PC-9 (cell line): ENCODE measurements at regions not wholly inside any gene's neighbourhood (a gene's known extent, or its start where the extent isn't known, plus 50 kb on each side); places are given as distances from the start of the nearest gene placed in this dataset.

ENCODE experiments used
- EZH2 ChIP-seq: fragments of 200-600 bp; sonication (generic); IDR thresholded peaks from 2 replicates; pipeline ENCODE4 v1.8.0; 2017; ENCODE audit warnings: antibody characterized with exemption, low read depth
- TF ChIP-seq, protein P1 (sequence below): fragments of 200-600 bp; sonication (generic); conservative IDR thresholded peaks from 2 replicates; pipeline ENCODE4 v1.6.1; 2017; ENCODE audit warnings: mixed run types, antibody characterized with exemption, mild to moderate bottlenecking, moderate library complexity

DNA sequence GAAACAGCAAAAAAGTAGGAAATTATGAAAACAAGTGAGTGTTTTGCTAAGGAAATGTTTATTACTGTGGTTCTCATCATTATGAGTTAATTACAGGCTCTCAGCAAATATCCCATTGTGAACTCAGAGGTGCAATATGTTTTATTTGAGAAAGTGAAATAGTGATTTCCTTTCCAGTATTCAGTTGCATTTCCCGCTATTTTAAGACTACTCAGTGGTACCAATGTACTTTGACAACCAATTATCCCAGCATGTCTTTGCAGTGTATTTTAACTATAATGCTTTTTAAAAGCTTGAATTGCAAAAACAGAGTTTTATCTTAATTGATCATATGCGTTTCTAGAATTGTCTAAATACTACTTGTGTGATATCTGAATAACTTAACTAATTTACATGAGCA is 383.8 kb upstream of the TENM3 start:
- TF ChIP-seq, protein P1, sequence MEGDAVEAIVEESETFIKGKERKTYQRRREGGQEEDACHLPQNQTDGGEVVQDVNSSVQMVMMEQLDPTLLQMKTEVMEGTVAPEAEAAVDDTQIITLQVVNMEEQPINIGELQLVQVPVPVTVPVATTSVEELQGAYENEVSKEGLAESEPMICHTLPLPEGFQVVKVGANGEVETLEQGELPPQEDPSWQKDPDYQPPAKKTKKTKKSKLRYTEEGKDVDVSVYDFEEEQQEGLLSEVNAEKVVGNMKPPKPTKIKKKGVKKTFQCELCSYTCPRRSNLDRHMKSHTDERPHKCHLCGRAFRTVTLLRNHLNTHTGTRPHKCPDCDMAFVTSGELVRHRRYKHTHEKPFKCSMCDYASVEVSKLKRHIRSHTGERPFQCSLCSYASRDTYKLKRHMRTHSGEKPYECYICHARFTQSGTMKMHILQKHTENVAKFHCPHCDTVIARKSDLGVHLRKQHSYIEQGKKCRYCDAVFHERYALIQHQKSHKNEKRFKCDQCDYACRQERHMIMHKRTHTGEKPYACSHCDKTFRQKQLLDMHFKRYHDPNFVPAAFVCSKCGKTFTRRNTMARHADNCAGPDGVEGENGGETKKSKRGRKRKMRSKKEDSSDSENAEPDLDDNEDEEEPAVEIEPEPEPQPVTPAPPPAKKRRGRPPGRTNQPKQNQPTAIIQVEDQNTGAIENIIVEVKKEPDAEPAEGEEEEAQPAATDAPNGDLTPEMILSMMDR: no peak
- no peak for TF ChIP-seq EZH2
